ENCODE measurements at regions not wholly inside any gene's neighbourhood (a gene's known extent, or its start where the extent isn't known, plus 50 kb on each side); places are given as distances from the start of the nearest gene placed in this dataset.

DNA sequence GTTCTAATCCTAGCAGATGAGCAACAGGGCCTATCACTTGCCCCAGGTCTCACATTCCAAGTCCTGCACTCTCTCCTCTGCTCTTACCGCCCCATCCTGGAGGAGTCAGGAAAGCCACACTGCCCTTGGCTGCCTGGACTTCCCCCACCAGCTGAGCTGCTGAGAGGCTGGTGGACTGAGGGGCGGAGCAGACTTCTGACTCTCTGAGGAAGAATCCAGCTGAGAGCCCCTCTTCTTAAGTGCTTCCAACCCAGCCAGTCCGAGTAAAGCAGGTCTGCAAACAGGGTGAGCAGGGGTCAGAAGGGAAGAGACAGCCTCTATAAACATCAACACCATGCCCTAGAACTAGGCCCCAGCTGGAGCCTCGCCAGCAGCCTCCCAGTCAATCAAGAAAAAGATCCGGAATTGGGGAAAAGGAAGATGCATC, 92.4 kb upstream of the TMEM72 start:
- TF ChIP-seq, protein P1, sequence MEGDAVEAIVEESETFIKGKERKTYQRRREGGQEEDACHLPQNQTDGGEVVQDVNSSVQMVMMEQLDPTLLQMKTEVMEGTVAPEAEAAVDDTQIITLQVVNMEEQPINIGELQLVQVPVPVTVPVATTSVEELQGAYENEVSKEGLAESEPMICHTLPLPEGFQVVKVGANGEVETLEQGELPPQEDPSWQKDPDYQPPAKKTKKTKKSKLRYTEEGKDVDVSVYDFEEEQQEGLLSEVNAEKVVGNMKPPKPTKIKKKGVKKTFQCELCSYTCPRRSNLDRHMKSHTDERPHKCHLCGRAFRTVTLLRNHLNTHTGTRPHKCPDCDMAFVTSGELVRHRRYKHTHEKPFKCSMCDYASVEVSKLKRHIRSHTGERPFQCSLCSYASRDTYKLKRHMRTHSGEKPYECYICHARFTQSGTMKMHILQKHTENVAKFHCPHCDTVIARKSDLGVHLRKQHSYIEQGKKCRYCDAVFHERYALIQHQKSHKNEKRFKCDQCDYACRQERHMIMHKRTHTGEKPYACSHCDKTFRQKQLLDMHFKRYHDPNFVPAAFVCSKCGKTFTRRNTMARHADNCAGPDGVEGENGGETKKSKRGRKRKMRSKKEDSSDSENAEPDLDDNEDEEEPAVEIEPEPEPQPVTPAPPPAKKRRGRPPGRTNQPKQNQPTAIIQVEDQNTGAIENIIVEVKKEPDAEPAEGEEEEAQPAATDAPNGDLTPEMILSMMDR (conservative IDR thresholded peaks at IDR 0.05): no peak
- no peak for TF ChIP-seq EZH2 (IDR thresholded peaks at IDR 0.05; ENCODE audit: low read depth)
- H3K27me3 ChIP-seq (ENCODE audit: insufficient read depth, low read depth): peaks cover 45% of the 10 kb centered on the region; the same call in 1 of the 2 replicates
- no peak overlapping the region for H3K4me3 ChIP-seq
- no TSS peak for BruUV-seq (replicated peaks)
- H2AFZ ChIP-seq: no peak overlapping the region
- ChIA-PET POLR2A (ENCODE audit: unreplicated experiment) (no interaction called here), CTCF (no interaction called here)
- no peaks in the 10 kb centered on the region for H4K20me1 ChIP-seq (ENCODE audit: insufficient read depth)
- H3K9me2 ChIP-seq (ENCODE audit: insufficient read depth): no peaks in the 10 kb centered on the region
- no peaks in the 10 kb centered on the region for H3K79me2 ChIP-seq (ENCODE audit: low read depth)
- H3K4me1 ChIP-seq (replicated peaks; ENCODE audit: insufficient read depth): no peaks in the 10 kb centered on the region
- no peak for DNase-seq
- no peak overlapping the region for H3K4me2 ChIP-seq
- no peaks in the 10 kb centered on the region for H3K9me3 ChIP-seq (ENCODE audit: insufficient read depth, low read depth)
- no peaks in the 10 kb centered on the region for H3F3A ChIP-seq (ENCODE audit: insufficient read depth, low read depth)
- intact Hi-C loops (cut with micrococcal nuclease; ENCODE audit: unreplicated experiment): no loop called here
- H3K36me3 ChIP-seq (ENCODE audit: low read depth): no peaks in the 10 kb centered on the region
- H3K27ac ChIP-seq: no peak overlapping the region

DNA sequence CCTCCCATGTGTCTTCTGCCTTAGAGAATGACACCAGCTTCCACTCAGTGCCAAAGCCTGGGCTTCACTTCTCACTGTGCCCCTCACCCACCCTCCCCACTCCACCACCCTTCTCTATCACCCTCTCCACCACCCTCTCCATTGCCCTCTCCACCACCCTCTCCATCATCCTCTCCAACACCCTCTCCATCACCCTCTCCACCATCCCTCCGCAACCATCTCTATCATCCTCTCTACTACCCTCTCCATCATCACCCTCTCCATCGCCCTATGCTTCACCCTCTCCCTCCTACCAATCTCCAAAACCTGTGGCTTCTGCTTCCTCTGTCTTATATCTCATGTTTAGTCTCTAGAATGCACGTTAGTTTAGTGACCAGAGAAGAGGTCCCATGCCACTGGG, 91.0 kb upstream of the TMEM72 start:
- H3K4me1 ChIP-seq (replicated peaks; ENCODE audit: insufficient read depth): no peaks in the 10 kb centered on the region
- H3K36me3 ChIP-seq (ENCODE audit: low read depth): no peaks in the 10 kb centered on the region
- ChIA-PET CTCF (no interaction called here), POLR2A (ENCODE audit: unreplicated experiment) (no interaction called here)
- H3K9me2 ChIP-seq (ENCODE audit: insufficient read depth): no peaks in the 10 kb centered on the region
- DNase-seq: no peak
- no peaks in the 10 kb centered on the region for H3K79me2 ChIP-seq (ENCODE audit: low read depth)
- H3K4me2 ChIP-seq: no peak overlapping the region
- H3K4me3 ChIP-seq: no peak overlapping the region
- H3F3A ChIP-seq (ENCODE audit: insufficient read depth, low read depth): no peaks in the 10 kb centered on the region
- H2AFZ ChIP-seq: no peak overlapping the region
- no peak overlapping the region for H3K27ac ChIP-seq
- H4K20me1 ChIP-seq (ENCODE audit: insufficient read depth): no peaks in the 10 kb centered on the region
- no TSS peak for BruUV-seq (replicated peaks)
- intact Hi-C loops (cut with micrococcal nuclease; ENCODE audit: unreplicated experiment): no loop called here
- peaks cover 45% of the 10 kb centered on the region; the same call in 1 of the 2 replicates for H3K27me3 ChIP-seq (ENCODE audit: insufficient read depth, low read depth)
- TF ChIP-seq, protein P1 (conservative IDR thresholded peaks at IDR 0.05): no peak
- no peak for TF ChIP-seq EZH2 (IDR thresholded peaks at IDR 0.05; ENCODE audit: low read depth)
- H3K9me3 ChIP-seq (ENCODE audit: insufficient read depth, low read depth): no peaks in the 10 kb centered on the region

DNA sequence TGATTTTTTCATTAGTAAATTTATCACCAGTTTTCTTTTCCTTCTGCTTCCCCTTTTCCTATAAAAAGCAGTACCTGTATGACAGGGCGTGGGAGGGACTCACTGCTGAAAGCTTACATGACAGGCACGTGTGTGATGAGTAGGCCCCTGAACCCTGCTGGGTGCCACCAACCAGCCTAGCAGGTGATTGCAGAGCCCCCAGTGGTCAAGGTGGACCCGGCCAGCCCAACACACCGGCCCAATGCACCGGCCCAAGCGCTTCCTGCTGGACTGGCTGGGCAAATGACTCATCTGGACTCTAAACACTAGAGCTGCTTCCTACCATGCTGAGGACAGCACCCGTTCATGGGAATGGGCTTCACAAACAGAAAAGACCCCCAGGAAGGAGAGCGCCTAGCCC, 89.8 kb upstream of the TMEM72 start:
- ChIA-PET CTCF (no interaction called here), POLR2A (ENCODE audit: unreplicated experiment) (no interaction called here)
- TF ChIP-seq, protein P1 (conservative IDR thresholded peaks at IDR 0.05): no peak
- TF ChIP-seq EZH2 (IDR thresholded peaks at IDR 0.05; ENCODE audit: low read depth): no peak
- Histone ChIP-seq H3K79me2 (ENCODE audit: low read depth) (no peaks in the 10 kb centered on the region), H2AFZ (no peak overlapping the region), H3K4me3 (no peak overlapping the region), H3K27me3 (ENCODE audit: insufficient read depth, low read depth) (peaks cover 36% of the 10 kb centered on the region; the same call in 1 of the 2 replicates), H3K36me3 (ENCODE audit: low read depth) (no peaks in the 10 kb centered on the region), H3K27ac (no peak overlapping the region), H4K20me1 (ENCODE audit: insufficient read depth) (no peaks in the 10 kb centered on the region), H3K4me1 (replicated peaks; ENCODE audit: insufficient read depth) (no peaks in the 10 kb centered on the region), H3K9me2 (ENCODE audit: insufficient read depth) (no peaks in the 10 kb centered on the region), H3F3A (ENCODE audit: insufficient read depth, low read depth) (no peaks in the 10 kb centered on the region), H3K9me3 (ENCODE audit: insufficient read depth, low read depth) (no peaks in the 10 kb centered on the region), H3K4me2 (no peak overlapping the region)
- BruUV-seq (replicated peaks): no TSS peak
- DNase-seq: no peak
- intact Hi-C loops (cut with micrococcal nuclease; ENCODE audit: unreplicated experiment): no loop called here

Data from PC-9 (cell line).